ENCODE measurements at regions not wholly inside any gene's neighbourhood (a gene's known extent, or its start where the extent isn't known, plus 50 kb on each side); places are given as distances from the start of the nearest gene placed in this dataset.
"Not testable (repeated sequence)": the region's sequence is repeated elsewhere in the genome, so short reads cannot be mapped to it uniquely, and the experiment has no call there.

DNA sequence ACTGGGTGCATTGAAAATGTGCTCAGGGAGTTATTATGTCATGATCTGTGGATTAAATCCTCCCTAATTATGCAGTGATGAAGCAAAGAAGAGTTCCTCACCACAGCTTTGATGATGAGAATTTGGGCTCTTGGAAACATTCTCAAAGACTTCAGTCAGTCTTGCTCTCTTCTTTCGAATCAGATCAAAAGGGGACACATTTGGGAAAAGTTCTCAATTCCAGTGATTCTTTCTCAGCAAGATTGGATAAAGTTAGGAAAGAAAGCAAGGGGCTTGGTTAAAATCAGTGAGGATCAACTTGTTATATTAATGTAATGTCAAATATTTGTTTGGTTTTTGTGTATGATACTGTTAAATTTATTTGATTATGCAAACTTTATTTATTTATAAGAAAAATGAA, 411.3 kb upstream of the ACTBL2 start:
- Mint-ChIP-seq H3K4me3 (no peak overlapping the region), H3K36me3 (no peaks in the 10 kb centered on the region), H3K27me3 (peaks cover 14% of the 10 kb centered on the region), H3K27ac (no peak overlapping the region), H3K4me1 (no peaks in the 10 kb centered on the region), H3K9me3 (no peaks in the 10 kb centered on the region)
- DNase-seq: no peak
- CTCF ChIA-PET: no interaction called here

- CTCF ChIA-PET: no interaction called here
- Mint-ChIP-seq H3K36me3 (no peaks in the 10 kb centered on the region), H3K27me3 (peaks cover 10% of the 10 kb centered on the region), H3K4me3 (no peak overlapping the region), H3K4me1 (no peaks in the 10 kb centered on the region), H3K27ac (no peak overlapping the region), H3K9me3 (no peaks in the 10 kb centered on the region)
- no peak for DNase-seq
These were observed 408.8 kb upstream of the ACTBL2 start for GRCh38 chr5:57891443-57891842.

GRCh38 chr5:57889558-57889957, 406.9 kb upstream of the ACTBL2 start:
- H3K4me3 Mint-ChIP-seq: no peak overlapping the region
- no peaks in the 10 kb centered on the region for H3K4me1 Mint-ChIP-seq
- H3K36me3 Mint-ChIP-seq: no peaks in the 10 kb centered on the region
- H3K27me3 Mint-ChIP-seq: peaks cover 10% of the 10 kb centered on the region
- no peak overlapping the region for H3K27ac Mint-ChIP-seq
- no peaks in the 10 kb centered on the region for H3K9me3 Mint-ChIP-seq
- no peak for DNase-seq
- CTCF ChIA-PET: no interaction called here

- Mint-ChIP-seq H3K36me3 (no peaks in the 10 kb centered on the region), H3K4me1 (no peaks in the 10 kb centered on the region), H3K4me3 (no peak overlapping the region), H3K27me3 (peaks cover 6% of the 10 kb centered on the region), H3K9me3 (no peaks in the 10 kb centered on the region), H3K27ac (no peak overlapping the region)
- CTCF ChIA-PET: no interaction called here
- DNase-seq: no peak
These were observed 405.4 kb upstream of the ACTBL2 start for GRCh38 chr5:57887851-57888621.

GRCh38 chr5:57884346-57885102, 401.9 kb upstream of the ACTBL2 start:
- no peaks in the 10 kb centered on the region for H3K4me1 Mint-ChIP-seq
- CTCF ChIA-PET: interaction anchor here (0.7 kb wide), 1 partner anchor 964 kb away, joined by 4 read pairs; no protein-coding TSS in a partner anchor
- H3K27ac Mint-ChIP-seq: no peak overlapping the region
- peaks cover 3% of the 10 kb centered on the region for H3K27me3 Mint-ChIP-seq
- DNase-seq: no peak
- H3K36me3 Mint-ChIP-seq: no peaks in the 10 kb centered on the region
- H3K4me3 Mint-ChIP-seq: no peak overlapping the region
- H3K9me3 Mint-ChIP-seq: no peaks in the 10 kb centered on the region

- no peak overlapping the region for H3K27ac Mint-ChIP-seq
- no peak for DNase-seq
- H3K4me1 Mint-ChIP-seq: no peaks in the 10 kb centered on the region
- no peak overlapping the region for H3K4me3 Mint-ChIP-seq
- no peaks in the 10 kb centered on the region for H3K36me3 Mint-ChIP-seq
- CTCF ChIA-PET: no interaction called here
- no peaks in the 10 kb centered on the region for H3K9me3 Mint-ChIP-seq
- H3K27me3 Mint-ChIP-seq: peaks cover 4% of the 10 kb centered on the region
These were observed 397.6 kb upstream of the ACTBL2 start for GRCh38 chr5:57880216-57880615.

DNA sequence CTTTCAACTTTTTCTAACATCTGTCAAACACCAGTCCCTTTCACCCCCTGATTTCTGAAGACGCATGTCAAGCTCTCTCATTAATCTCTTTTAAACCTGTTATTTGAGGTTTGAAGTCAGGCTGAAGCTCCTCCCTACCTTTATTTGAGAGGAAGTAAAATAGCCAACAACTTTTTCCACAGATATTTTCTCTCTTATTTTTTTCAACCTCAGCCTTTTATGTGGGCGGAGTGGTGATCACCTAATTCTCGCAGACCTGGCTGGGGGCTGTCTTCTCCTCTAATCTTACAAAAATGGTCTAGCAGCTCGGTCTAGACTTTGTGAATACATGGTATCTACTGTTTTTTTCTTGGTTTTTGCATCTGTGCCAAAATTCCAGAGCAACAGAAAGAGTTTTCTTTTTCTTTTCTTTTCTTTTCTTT, 395.7 kb upstream of the ACTBL2 start:
- H3K4me3 Mint-ChIP-seq: no peak overlapping the region
- CTCF ChIA-PET: no interaction called here
- no peaks in the 10 kb centered on the region for H3K36me3 Mint-ChIP-seq
- peaks cover 4% of the 10 kb centered on the region for H3K27me3 Mint-ChIP-seq
- H3K4me1 Mint-ChIP-seq: no peaks in the 10 kb centered on the region
- no peaks in the 10 kb centered on the region for H3K9me3 Mint-ChIP-seq
- H3K27ac Mint-ChIP-seq: no peak overlapping the region
- no peak for DNase-seq

GRCh38 chr5:57871496-57871895, 388.9 kb upstream of the ACTBL2 start:
- Mint-ChIP-seq H3K27me3 (no peaks in the 10 kb centered on the region), H3K4me3 (no peak overlapping the region), H3K36me3 (no peaks in the 10 kb centered on the region), H3K27ac (no peak overlapping the region), H3K9me3 (peaks cover 7% of the 10 kb centered on the region), H3K4me1 (no peaks in the 10 kb centered on the region)
- DNase-seq: no peak
- CTCF ChIA-PET: no interaction called here

DNA sequence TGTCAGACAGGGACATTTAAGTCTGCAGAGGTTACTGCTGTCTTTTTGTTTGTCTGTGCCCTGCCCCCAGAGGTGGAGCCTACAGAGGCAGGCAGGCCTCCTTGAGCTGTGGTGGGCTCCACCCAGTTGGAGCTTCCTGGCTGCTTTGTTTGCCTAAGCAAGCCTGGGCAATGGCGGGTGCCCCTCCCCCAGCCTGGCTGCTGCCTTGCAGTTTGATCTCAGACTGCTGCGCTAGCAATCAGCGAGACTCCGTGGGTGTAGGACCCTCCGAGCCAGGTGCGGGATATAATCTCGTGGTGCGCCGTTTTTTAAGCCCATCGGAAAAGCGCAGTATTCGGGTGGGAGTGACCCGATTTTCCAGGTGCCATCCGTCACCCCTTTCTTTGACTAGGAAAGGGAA, 387.7 kb upstream of the ACTBL2 start:
- H3K4me3 Mint-ChIP-seq, H3K4me1 Mint-ChIP-seq, CTCF ChIA-PET, DNase-seq, H3K36me3 Mint-ChIP-seq, H3K27me3 Mint-ChIP-seq, H3K9me3 Mint-ChIP-seq, H3K27ac Mint-ChIP-seq: not testable (repeated sequence)

- DNase-seq: no peak
- Mint-ChIP-seq H3K27ac (no peak overlapping the region), H3K4me3 (no peak overlapping the region), H3K9me3 (no peaks in the 10 kb centered on the region), H3K4me1 (no peaks in the 10 kb centered on the region), H3K36me3 (no peaks in the 10 kb centered on the region), H3K27me3 (no peaks in the 10 kb centered on the region)
- CTCF ChIA-PET: no interaction called here
These were observed 381.1 kb upstream of the ACTBL2 start for GRCh38 chr5:57863661-57864060.

DNA sequence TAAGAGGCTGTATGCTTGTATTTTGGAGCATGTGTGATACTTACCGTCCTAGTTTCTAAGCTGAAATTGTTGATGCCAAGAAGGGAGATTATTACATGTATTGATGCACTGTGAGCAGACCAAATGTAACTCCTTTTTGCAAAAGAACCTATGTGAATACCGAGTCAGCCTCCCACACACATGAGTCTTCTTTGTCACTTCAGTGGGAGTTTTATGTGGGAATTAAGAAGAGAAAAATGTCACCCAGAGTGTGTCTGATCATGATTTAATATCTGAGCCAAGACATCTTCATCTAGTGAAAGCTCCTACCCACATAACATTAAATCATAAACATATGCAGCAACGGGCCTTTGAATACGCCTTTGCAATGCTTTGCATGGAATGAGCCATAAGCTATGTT, 380.3 kb upstream of the ACTBL2 start:
- no peaks in the 10 kb centered on the region for H3K27me3 Mint-ChIP-seq
- DNase-seq: no peak
- H3K36me3 Mint-ChIP-seq: no peaks in the 10 kb centered on the region
- no peaks in the 10 kb centered on the region for H3K9me3 Mint-ChIP-seq
- CTCF ChIA-PET: no interaction called here
- no peaks in the 10 kb centered on the region for H3K4me1 Mint-ChIP-seq
- H3K27ac Mint-ChIP-seq: no peak overlapping the region
- no peak overlapping the region for H3K4me3 Mint-ChIP-seq

DNA sequence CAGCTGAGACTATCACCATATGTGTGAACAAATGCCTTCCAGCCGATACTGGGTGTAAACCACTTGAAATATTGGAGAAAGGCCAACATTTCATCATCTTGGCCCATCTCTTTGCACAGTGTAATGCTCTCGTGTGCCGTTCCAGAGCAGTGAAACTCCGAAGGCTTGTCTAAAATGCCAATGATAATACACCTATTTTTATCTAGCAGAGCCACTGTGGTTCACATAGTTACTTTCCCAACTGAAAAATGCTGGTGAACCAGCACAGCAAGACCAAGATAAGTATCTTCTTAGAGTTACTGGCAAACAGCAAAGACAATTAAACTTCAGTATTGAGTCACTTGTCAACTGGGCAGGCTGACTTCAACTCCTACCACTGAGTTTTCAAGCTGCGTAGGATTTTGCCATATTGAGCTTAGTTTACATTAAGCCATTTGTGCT, 379.9 kb upstream of the ACTBL2 start:
- H3K27me3 Mint-ChIP-seq: no peaks in the 10 kb centered on the region
- no peaks in the 10 kb centered on the region for H3K36me3 Mint-ChIP-seq
- H3K9me3 Mint-ChIP-seq: no peaks in the 10 kb centered on the region
- no peak overlapping the region for H3K4me3 Mint-ChIP-seq
- no peak overlapping the region for H3K27ac Mint-ChIP-seq
- no peaks in the 10 kb centered on the region for H3K4me1 Mint-ChIP-seq
- CTCF ChIA-PET: no interaction called here
- DNase-seq: no peak

GRCh38 chr5:57859626-57860025, 377.0 kb upstream of the ACTBL2 start:
- CTCF ChIA-PET: no interaction called here
- H3K9me3 Mint-ChIP-seq: no peaks in the 10 kb centered on the region

GRCh38 chr5:57858905-57859304, 376.3 kb upstream of the ACTBL2 start:
- Mint-ChIP-seq H3K9me3 (no peaks in the 10 kb centered on the region), H3K27me3 (no peaks in the 10 kb centered on the region), H3K4me3 (no peak overlapping the region), H3K4me1 (no peaks in the 10 kb centered on the region), H3K27ac (no peak overlapping the region), H3K36me3 (no peaks in the 10 kb centered on the region)
- no peak for DNase-seq
- CTCF ChIA-PET: no interaction called here

More at GRCh38 chr5:57859626-57860025, 377.0 kb upstream of the ACTBL2 start:
- Mint-ChIP-seq H3K36me3 (no peaks in the 10 kb centered on the region), H3K27ac (no peak overlapping the region), H3K4me3 (no peak overlapping the region), H3K4me1 (no peaks in the 10 kb centered on the region), H3K27me3 (no peaks in the 10 kb centered on the region)
- no peak for DNase-seq

DNA sequence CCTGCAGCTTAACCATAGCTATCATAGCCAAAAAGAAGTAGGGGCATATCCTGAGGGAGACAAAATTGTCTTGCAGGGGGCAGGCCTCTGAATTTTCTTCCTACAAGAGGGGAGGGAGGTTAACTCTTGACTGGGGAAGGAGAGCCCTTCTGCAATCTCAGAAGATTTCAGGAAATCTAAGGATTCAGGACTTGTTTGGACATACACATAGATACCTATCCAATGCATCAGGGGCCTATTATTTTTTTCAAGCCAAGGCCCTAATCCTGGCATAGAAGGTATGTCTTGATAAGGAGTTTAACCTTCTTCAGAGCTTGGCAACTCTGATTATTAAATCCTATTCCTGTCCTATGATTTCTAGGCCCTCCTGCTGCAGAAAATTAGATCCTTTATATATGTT, 375.1 kb upstream of the ACTBL2 start:
- CTCF ChIA-PET: no interaction called here
- no peak for DNase-seq
- Mint-ChIP-seq H3K27me3 (no peaks in the 10 kb centered on the region), H3K36me3 (no peaks in the 10 kb centered on the region), H3K4me3 (no peak overlapping the region), H3K9me3 (no peaks in the 10 kb centered on the region), H3K4me1 (no peaks in the 10 kb centered on the region), H3K27ac (no peak overlapping the region)

Data from activated naive CD4-positive, alpha-beta T cell treated with anti-CD3 and anti-CD28 coated beads, Interleukin-2, amount 10 ng/mL, durations not matched to agents 7 days and 5 days (primary cell).